ENCODE measurements at regions not wholly inside any gene's neighbourhood (a gene's known extent, or its start where the extent isn't known, plus 50 kb on each side); places are given as distances from the start of the nearest gene placed in this dataset.

DNA sequence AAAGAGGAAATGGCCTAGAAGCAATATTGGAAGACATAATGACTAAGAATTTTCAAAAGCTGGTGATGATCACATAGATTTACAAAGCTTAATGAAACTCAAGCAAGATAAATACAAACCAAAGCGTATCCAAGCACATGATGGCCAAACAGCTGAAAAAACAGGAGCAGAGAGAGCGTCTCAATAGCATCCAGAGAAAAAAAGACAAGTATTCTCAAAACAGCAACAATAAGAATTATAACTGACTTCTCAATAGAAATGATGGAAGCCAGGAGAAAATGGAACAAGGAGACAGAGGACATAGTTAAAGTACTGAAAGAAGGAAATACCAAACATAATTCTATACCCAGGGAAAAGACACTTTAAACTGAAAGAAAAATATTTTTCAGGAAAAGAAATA, 437.2 kb upstream of the TNP1 start:
- DNase-seq (ENCODE audit: low read depth): no peak

DNA sequence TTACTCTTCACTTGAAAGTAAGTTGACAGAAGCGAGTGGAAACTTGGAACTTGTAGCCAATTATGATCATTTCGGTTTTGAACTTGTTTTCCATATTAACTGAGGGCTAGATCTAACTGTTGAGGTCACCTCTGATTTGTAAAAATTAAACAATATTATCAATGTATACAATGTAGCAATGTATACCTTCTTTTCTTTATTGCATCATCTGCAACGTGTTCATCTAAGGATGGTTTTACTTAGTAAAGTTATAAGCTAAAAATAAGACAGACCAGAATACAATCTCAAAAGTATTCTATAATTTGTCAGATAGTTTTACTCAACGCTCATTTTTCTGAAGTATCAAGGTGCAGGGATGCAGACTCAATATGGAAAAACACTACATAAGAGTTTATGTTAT, 435.0 kb upstream of the TNP1 start:
- DNase-seq (ENCODE audit: low read depth): no peak

DNA sequence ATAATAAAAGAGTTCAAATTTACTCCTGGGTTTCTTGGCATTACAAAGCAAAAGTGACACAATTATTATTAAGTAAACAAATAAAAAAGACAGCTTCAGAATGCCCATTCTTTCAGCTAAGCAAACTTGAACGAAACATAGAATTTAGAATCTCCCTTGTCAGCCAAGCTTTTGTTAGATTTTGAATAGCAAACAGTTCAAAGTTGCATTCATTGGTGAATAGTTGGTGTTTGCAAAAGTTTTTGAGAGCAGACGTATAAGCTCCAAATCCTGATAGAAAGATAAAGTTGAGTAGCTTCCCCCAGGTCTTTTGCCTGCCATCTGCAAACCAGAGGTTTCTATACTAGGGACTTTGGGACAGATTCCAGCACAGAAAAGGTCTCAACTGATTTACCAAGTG, 434.3 kb upstream of the TNP1 start:
- no peak for DNase-seq (ENCODE audit: low read depth)

DNA sequence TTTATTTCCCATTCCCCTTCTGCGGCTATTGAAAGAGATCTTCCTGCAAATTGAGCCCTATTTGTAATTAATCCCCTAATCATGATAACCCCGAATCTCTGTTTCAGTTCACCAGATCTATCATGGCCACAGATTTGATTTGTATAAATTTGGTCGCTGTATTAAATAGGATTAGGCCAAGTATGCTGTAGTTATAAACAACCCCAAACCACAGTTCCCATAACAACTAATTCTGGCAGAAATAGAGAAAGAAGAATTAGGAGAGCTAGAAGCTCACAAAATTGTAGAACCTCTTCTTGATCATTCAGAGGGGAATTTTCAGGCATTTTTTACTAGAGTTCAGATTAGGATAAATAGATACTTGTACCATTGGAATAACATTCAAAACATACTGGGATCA, 433.7 kb upstream of the TNP1 start:
- peak; percentile 56 for DNase-seq (ENCODE audit: low read depth)

DNA sequence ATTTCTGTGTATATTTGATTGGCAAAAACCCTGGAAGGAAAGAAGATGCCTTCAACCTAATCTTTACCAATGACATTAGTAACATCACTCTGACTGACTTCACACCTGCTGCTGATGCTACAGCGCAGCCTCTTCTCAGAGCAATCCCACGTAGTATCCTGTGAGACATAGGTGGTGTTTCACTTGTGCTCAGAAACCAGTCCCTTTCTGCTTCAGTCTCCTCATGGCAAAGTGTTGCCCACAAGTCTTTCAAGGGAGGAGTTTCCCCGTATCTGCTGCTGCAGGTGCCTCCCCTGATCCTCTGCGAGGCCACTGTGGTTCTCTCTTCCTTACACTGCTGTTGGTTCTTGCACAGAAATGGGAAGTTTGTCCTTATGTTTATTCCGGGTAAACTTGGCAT, 433.2 kb upstream of the TNP1 start:
- DNase-seq (ENCODE audit: low read depth): no peak

DNA sequence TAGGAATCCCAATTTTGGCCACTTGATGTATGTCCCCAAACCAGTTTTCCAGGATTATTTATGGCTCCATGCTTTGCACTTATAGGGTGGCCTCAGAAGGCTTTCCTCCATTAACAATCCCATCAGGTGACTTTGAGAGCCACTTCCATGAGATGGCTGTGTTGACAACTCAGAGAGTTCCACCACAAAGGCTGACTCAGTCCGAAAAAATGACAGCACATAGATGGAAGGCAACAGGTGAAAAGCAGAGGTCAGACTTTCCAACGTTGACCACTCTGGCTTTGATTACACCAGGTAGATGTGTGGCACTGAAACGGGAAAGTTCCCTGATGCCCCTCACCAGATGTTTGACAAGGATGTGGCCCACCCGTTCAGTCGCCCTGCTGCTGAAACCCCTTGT, 431.4 kb upstream of the TNP1 start:
- DNase-seq (ENCODE audit: low read depth): no peak

DNA sequence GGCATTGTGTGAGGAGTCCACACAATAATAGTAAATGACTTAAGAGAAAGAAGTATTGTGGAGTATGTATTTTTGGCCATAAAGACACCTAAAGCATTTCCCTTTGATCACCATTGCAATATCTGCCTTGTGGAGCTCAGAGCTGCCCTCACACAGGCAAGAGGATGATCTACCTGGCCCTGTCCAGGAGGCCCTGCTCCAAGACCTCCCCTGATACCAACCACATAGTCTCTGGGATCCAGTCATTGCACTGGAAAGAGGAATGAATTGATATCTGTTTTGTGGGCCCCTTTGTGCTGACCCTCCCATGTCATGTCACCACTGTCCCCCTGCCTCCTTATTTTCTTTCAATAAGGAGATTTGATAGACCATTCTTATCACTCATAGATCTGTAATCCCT, 430.6 kb upstream of the TNP1 start:
- no peak for DNase-seq (ENCODE audit: low read depth)

DNA sequence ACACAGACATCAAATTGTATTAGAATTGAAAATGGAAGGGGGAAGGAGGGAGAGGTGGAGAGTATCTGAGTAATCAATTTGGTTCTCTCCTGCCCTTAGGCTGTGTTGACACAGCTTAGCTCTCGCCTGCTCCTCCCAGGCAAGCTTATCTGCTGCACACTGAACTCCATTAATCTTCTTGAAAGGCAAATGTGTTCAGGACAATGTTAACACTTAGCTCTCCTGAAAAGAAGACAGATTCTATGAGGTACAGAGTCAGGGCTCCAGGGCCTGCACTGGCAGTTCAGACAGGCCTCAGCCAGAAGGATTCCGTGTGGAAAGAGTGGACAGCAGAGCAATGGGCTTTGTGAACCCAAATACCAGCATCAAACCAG, 430.0 kb upstream of the TNP1 start:
- DNase-seq (ENCODE audit: low read depth): peak; percentile 43

DNA sequence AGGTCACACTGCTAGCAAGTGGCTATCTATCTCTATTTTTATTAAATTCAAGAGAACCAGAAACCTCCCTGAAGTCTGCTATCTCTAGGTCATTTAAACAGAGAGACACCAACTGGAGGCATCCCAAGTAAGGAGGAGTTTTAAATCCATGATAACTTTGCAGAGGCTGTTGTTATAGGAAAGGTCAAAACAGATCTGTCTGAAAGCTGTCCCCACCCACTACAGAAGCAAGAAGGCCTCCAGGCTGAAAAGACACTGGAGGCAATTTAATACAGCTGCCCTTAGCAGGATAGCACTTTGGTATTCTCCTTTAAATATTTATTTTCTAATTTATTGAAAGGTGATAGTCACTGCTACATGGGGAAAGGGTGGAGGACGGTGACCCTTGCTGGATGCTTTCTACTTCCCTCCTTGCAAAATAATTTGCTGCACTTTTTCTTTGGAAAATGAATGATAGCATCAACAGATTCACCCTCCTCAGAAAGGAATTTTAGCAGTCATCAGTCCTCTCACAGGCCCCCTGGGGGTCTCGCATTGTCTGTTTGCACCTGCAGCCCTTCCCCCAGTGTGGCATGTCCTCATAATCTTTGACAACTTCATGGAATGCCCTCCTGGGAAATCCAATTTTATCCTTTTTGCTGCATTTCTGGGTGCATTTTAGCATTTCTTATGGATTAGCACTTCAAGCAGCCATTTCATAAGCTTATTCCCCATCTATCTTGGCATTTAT, 429.5 kb upstream of the TNP1 start:
- DNase-seq (ENCODE audit: low read depth): no peak

DNA sequence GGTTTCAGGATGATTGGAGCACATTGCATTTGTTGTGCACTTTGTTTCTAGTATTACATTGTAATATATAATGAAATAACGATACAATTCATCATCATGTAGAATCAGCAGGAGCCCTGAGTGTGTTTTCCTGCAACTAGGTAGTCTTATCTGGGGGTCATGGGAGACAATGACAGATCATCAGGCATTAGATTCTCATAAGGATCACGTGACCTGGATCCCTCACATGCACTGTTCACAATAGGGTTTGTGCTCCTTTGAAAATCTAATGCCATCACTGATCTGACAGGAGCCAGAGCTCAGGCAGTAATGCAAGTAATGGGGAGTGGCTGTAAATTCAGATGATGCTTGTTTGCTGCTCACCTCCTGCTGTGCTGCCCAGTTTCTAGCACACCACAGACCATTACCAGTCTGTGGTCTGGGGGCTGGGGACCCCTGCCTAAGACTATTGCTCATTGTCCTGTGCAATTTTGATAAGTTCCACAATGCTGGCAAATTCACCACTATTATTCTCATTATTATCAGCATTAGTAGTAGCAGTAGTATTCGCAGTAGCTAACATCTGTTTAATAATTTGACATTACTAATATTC, 428.7 kb upstream of the TNP1 start:
- DNase-seq (ENCODE audit: low read depth): no peak

DNA sequence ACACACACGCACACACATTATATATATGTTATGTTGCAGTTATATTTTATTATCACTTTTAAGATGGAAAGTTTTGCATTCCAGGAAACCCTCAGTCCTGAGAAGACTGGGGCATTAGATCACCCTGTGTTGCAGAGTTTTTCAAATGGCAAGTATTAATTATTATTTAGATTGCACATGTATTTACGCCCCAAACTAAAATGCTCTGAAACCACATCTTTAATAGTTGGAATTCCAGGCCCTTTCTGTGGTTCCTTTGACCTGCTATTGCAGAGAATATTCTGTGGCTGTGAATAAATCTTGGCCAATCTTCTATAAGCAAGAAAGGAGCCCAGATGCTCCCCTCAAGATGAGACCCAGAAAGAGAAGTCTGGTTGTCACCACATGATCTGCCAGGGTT, 427.0 kb upstream of the TNP1 start:
- peak; percentile 94 for DNase-seq (ENCODE audit: low read depth)

DNA sequence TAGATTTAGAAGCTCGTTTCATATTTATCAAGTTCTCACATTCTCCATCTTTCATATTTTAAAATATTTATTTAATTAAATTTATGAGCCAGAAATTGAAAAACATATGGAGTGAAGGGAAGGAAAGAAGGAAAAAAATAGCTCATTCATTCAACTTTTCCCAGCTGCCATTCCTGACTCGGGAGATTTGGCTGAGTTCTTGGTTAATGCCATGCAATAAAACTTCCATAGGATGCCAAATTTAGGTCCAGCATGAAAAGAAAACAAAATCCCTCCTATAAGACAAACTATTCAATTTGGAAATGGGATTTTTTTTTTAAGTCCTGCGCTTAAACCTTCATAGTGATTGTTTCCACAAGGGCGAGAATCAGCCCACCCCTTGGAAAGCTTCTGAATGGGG, 426.1 kb upstream of the TNP1 start:
- no peak for DNase-seq (ENCODE audit: low read depth)

DNA sequence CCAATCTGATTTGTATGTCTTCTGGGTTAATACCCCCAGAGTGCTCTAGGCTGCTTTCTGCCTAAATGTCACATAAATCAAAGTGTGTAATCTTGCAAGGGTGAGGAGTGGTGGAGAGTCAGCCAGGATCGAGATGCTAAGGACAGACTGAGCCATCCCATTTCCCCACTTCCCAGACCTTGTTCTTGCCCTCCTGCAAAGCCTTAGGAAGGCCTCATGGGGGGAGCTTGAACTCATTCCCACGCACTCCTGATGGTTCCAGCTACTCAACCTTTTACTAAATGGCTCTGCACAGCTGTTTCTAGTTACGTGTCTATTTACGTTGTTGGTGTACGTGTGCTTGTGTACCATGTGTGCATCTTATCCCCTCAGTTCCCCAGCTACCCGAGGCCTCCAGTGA, 423.6 kb upstream of the TNP1 start:
- DNase-seq (ENCODE audit: low read depth): no peak

DNA sequence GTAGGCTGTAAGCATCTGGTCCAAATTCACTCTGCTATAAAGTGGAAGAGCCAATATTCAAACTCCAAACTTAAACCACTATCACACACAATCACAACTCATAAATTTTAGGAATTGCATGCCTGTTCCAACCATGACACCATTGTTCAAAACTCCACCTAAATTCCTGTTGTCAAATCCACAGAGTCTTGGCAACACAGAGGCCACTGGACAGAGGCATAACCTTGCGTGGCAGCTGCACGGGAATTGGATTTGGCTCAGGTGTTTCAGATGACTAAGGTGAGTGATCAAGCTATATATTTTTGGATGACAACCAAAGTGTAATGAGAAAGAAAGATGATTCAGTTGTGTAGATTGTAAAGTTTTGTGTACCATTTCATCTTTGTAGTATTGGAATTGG, 422.7 kb upstream of the TNP1 start:
- DNase-seq (ENCODE audit: low read depth): no peak

DNA sequence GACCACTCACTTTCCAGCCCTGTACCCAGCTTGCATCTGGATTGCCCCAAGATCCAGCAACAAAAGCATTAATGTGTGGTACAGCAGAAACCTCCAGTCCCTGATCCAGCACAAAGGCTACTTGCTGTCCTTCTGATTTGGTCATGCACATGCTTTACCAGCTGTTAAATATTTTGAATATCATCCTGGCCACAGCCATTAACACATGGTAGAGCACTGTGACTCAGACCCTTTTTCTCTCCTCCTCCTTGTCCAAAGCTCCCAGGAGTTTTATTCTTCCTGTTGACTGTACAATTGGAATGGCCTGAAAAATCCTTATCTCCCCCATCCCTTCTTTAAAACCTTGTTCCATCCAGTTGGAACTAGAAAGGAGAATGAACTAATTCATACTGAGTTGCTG, 419.7 kb upstream of the TNP1 start:
- peak; percentile 86 for DNase-seq (ENCODE audit: low read depth)

DNA sequence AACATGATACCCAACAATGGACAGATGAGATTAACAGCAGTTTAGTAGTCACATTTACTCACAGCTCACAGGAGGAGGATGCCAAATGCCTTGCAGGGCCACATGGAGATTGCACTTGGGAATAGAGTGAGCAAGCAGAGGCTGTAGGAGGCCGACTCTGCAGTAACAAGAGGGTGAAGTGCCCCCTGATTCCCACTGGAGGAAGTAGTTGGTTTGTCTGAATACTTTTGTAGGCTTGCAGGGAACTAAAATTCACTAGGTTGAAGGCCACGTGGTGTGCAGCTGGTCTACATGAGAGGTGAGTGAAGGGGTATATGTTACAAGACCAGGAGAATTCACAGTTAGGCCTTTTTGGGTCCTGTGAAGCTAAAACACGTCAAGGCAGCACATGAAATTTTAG, 419.3 kb upstream of the TNP1 start:
- no peak for DNase-seq (ENCODE audit: low read depth)

DNA sequence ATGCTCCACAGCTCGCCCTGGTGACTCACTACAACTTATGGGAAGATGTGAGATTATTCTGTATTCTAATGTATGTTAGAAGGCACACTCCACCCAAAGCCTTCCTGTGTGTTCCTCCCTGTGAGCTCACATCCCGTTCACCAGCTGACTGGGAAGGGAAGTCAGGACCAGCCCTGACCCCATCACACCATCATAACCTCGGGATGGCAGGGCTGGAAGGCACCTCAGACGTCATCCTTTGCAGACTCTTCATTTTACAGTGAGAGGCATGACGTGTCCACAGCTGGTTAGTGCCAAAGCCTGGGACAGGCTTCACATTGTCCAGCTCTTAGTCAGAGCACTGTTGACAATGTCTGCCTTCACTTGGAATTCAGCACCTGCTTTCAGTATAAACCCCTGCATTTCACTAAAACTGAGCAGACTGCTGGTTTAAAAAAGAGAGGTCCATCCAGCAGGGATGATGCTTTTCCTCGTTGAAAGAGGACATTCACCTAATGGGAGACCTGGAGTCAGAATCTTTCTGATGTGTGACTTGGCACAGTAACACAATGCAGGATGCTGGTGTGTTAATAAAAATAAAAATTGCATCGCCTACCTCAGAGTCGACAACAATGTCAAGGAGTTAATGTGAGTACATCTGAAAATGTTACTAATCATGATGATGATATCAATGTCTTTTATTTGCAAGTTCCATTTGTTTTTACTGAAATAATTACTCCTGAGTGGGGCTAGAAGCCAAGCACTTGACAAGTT, 418.0 kb upstream of the TNP1 start:
- DNase-seq (ENCODE audit: low read depth): peak; percentile 93

DNA sequence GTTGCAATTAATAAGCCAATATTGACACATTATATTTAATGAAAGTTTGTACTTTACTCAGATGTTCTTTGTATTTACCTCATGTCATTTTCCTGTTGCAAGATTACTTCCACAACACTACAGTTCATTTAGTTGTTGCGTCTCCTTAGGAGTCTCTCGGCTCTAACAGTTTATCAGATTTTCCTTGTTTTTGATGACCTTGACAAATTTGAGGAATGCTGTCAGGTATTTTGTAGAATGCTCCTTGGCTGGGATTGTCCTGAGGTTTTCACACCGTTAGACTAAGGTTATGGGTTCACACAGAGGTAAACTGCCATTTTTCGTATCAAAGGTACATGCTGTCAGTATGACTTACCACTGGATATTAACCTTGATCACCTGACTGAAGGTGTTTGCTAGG, 416.6 kb upstream of the TNP1 start:
- DNase-seq (ENCODE audit: low read depth): no peak

DNA sequence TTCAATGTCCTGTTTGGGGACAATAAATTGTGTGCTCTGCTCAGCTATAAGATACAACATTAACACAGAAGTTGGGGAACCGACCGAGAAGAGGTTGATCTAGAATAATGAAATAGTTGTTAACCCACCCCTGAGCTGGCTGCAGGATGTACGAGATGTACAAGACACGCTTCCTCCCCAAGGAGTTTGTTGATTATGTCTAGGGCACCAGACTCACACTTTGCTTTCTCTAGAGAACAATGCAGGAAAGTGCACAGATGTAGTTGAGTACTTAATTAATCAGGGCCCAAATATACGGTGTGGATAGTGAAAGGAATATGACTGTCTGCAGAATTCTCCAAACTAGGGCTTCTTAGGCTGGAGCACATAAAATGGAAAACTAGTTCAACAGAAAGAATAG, 415.2 kb upstream of the TNP1 start:
- no peak for DNase-seq (ENCODE audit: low read depth)

DNA sequence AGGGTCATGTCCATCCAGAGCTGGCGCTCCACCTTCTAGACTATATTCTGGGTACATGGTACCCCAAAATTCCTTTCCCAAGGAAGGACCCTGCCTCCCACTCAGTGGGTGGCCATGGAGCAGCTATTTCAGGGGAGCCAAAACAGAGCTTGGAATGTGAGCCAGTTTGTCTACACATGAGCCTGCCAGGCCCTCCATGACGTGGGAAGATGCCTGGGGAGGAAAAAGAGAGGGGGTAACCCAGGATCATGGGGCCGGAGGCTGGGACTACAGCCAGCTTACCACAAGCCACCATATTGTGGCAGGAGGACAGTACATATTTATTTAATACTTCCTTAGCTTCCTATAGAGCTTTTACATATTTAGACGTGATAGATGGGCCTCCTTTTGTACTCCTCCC, 414.7 kb upstream of the TNP1 start:
- DNase-seq (ENCODE audit: low read depth): no peak

DNA sequence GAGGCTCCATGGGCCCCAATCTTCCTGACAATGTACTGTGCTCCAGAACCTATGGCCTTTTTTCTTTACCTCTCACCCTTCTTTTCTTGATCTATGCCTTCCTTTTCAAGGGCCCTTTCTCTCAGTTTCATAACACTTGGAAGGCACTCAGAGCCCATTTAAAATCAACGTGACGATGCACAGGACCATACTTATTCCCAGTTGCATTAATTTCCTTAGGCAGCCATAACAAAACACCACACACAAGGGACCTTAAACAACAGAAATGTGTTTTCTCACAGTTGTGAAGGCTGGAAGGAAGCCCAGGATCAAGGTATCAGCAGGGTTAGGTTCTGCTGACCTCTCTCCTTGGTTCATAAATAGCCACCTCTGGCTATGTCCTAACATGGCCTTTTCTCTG, 414.0 kb upstream of the TNP1 start:
- DNase-seq (ENCODE audit: low read depth): no peak

DNA sequence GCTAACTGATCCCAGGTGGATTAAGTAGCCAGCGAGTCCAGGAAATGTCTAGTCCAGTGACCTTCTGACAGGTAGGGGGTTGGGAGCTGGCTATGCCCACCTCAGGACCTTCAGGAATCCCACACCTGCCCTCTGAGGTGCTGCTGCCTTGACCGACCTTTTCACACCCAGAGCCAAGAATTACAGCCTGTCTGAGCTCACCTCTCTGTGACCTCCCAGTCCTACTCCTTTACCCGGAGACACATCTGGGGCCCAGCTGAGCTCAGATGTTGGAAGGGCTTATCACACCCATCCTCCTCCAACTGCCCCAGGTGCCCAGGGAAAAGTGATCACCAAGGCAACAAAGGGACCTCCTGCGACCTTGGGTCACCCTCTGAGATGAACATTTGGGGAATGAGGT, 413.3 kb upstream of the TNP1 start:
- no peak for DNase-seq (ENCODE audit: low read depth)

DNA sequence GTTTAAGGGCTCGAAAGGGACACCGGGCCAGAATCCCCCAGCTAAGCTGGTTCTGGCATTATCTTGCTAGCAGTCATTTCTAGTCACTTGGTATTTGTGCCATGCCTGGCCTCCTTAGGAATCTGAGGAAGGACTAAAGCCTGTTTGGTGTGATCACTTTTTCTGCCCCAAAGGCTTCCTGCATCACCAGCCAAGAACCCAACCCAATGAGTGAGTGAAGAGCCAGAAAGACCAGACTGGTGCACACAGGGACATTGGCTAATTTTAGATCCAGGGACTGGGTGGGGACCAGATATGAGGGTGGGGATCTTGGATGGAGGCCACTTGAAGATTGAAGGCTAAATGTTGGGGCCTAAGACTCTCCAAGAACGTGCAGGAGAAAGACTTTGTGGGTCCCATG, 411.9 kb upstream of the TNP1 start:
- DNase-seq (ENCODE audit: low read depth): no peak
